ENCODE measurements at regions not wholly inside any gene's neighbourhood (a gene's known extent, or its start where the extent isn't known, plus 50 kb on each side); places are given as distances from the start of the nearest gene placed in this dataset.

DNA sequence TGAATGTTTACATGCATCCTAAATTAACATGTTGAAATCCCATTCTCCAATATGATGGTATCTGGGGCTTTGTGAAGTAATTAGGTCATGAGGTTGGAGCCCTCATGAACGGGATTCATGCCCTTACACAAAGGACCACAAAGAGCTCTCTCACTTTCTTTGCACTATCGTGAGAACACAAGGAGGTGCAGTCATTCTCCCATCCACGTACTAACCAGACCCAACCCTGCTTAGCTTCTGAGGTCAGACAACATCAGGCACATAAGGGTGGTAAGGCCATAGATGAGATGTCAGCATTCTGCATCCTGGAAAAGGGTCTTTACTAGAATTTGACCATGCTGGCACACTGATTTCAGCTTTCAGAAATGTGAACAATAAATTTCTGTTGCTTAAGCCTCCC lies 1211.9 kb upstream of the MIR17HG start:
- DNase-seq (ENCODE audit: extremely low spot score, unreplicated experiment): no peak
- no peak overlapping the region for H3K27ac Mint-ChIP-seq
- TF ChIP-seq, protein P1, sequence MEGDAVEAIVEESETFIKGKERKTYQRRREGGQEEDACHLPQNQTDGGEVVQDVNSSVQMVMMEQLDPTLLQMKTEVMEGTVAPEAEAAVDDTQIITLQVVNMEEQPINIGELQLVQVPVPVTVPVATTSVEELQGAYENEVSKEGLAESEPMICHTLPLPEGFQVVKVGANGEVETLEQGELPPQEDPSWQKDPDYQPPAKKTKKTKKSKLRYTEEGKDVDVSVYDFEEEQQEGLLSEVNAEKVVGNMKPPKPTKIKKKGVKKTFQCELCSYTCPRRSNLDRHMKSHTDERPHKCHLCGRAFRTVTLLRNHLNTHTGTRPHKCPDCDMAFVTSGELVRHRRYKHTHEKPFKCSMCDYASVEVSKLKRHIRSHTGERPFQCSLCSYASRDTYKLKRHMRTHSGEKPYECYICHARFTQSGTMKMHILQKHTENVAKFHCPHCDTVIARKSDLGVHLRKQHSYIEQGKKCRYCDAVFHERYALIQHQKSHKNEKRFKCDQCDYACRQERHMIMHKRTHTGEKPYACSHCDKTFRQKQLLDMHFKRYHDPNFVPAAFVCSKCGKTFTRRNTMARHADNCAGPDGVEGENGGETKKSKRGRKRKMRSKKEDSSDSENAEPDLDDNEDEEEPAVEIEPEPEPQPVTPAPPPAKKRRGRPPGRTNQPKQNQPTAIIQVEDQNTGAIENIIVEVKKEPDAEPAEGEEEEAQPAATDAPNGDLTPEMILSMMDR (conservative IDR thresholded peaks at IDR 0.05): no peak
- H3K4me1 Mint-ChIP-seq (ENCODE audit: unreplicated experiment): no peaks in the 10 kb centered on the region
- H3K36me3 Mint-ChIP-seq: no peaks in the 10 kb centered on the region
- no peaks in the 10 kb centered on the region for H3K9me3 Mint-ChIP-seq
- no peaks in the 10 kb centered on the region for H3K27me3 Mint-ChIP-seq
- no peak overlapping the region for H3K4me3 Mint-ChIP-seq

DNA sequence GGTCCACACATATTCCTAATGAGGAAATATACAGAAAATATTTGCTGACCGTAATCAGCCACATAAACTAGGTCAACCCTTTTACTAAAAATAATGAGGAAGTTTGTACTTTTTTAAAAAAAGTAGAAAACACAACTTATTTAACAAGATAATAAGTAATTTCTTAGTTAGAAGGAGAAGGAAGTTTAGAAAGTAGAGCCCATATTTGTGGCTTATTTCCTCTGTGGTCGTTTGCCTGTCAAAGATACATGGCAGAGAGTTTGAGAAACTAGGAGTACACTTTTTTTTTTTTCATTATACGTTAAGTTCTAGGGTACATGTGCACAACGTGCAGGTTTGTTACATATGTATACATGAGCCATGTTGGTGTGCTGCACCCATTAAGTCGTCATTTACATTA lies 1205.2 kb upstream of the MIR17HG start:
- Mint-ChIP-seq H3K4me3 (no peak overlapping the region), H3K4me1 (ENCODE audit: unreplicated experiment) (no peaks in the 10 kb centered on the region), H3K9me3 (no peaks in the 10 kb centered on the region), H3K36me3 (no peaks in the 10 kb centered on the region), H3K27ac (no peak overlapping the region), H3K27me3 (no peaks in the 10 kb centered on the region)
- TF ChIP-seq, protein P1 (conservative IDR thresholded peaks at IDR 0.05): no peak
- no peak for DNase-seq (ENCODE audit: extremely low spot score, unreplicated experiment)

DNA sequence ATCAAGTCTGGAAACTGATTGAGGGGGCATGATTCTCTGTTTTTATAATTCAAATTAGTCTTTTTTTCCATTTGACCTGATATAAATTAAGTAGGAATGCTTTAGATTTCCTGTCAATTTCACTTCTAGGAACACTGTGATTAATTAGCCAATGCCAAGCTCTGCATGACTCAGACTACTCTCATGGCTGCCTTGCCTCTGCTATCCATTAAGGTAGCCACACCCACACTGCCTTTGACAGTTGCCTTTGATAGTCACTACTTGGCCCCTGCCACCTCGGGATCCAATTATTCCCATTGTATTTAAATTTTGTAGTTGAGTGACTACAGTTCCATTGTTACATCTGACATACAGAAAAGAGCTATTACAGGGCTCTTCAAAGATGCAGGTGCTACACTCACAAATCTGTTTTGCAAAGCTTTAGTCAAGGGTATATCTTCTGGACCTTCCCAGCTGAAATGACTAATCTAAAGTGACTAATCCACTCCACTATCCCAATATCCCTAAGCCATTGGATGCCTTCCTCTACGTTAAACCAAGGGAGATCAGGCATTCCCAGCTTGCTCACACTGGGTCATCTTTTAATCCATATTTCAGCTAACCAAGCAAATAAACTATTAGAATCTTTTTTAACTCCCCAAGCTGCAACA lies 1193.1 kb upstream of the MIR17HG start:
- no peak overlapping the region for H3K4me3 Mint-ChIP-seq
- H3K9me3 Mint-ChIP-seq: no peaks in the 10 kb centered on the region
- H3K4me1 Mint-ChIP-seq (ENCODE audit: unreplicated experiment): no peaks in the 10 kb centered on the region
- TF ChIP-seq, protein P1 (conservative IDR thresholded peaks at IDR 0.05): no peak
- no peak for DNase-seq (ENCODE audit: extremely low spot score, unreplicated experiment)
- H3K27ac Mint-ChIP-seq: no peak overlapping the region
- no peaks in the 10 kb centered on the region for H3K36me3 Mint-ChIP-seq
- H3K27me3 Mint-ChIP-seq: no peaks in the 10 kb centered on the region

DNA sequence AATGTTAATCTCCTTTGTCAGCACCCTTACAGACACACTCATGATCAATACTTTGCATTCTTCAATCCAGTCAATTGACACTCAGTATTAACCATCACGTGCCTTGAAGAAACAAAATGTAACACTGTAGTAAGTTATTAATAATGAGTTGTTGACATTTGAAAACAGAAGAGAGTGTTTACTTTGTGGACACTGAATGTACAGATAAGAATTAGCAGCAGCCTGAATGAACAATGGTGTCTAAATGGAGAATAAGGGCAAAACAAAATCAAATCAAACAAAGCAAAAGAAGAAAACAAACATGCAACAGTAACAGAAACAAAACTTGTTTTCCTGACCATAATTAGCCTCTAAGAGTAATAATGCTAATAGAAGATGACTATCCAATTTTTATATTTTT lies 1191.1 kb upstream of the MIR17HG start:
- no peaks in the 10 kb centered on the region for H3K27me3 Mint-ChIP-seq
- H3K9me3 Mint-ChIP-seq: no peaks in the 10 kb centered on the region
- TF ChIP-seq, protein P1 (conservative IDR thresholded peaks at IDR 0.05): no peak
- no peaks in the 10 kb centered on the region for H3K4me1 Mint-ChIP-seq (ENCODE audit: unreplicated experiment)
- no peak overlapping the region for H3K4me3 Mint-ChIP-seq
- no peaks in the 10 kb centered on the region for H3K36me3 Mint-ChIP-seq
- DNase-seq (ENCODE audit: extremely low spot score, unreplicated experiment): no peak
- H3K27ac Mint-ChIP-seq: no peak overlapping the region

DNA sequence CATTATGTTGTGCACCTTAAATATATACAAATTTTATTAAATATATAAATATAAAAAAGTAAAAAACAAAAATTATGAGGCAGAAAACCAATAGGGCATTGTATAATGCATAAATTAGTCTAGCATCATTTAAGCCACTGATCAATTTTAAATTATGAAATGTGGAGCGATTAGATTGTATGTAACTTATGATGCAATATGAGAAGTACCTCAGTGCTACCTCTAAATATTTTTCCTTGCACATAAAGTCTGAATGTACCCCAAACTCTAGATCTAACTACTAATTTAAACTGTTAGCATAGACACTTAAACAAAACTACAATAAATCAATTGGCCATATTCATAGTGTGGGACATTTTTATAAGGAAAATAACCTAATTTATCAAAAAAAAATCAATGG lies 1178.5 kb upstream of the MIR17HG start:
- H3K27ac Mint-ChIP-seq: no peak overlapping the region

More for the DNA sequence above, 1178.5 kb upstream of the MIR17HG start:
- H3K4me1 Mint-ChIP-seq (ENCODE audit: unreplicated experiment): no peaks in the 10 kb centered on the region
- no peaks in the 10 kb centered on the region for H3K27me3 Mint-ChIP-seq
- no peak overlapping the region for H3K4me3 Mint-ChIP-seq
- no peaks in the 10 kb centered on the region for H3K36me3 Mint-ChIP-seq
- TF ChIP-seq, protein P1 (conservative IDR thresholded peaks at IDR 0.05): no peak
- DNase-seq (ENCODE audit: extremely low spot score, unreplicated experiment): no peak
- H3K9me3 Mint-ChIP-seq: no peaks in the 10 kb centered on the region

All from type B pancreatic cell (in vitro differentiated cells).